ENCODE measurements at regions not wholly inside any gene's neighbourhood (a gene's known extent, or its start where the extent isn't known, plus 50 kb on each side); places are given as distances from the start of the nearest gene placed in this dataset.
"Not testable (repeated sequence)": the region's sequence is repeated elsewhere in the genome, so short reads cannot be mapped to it uniquely, and the experiment has no call there.

GRCh38 chr3:177770383-177771230 is 573.3 kb upstream of the TBL1XR1 start:
- DNase-seq, result no peak

GRCh38 chr3:177771780-177772179 is 574.5 kb upstream of the TBL1XR1 start:
- no peak for DNase-seq

GRCh38 chr3:177772908-177773557 is 575.8 kb upstream of the TBL1XR1 start:
- no peak for DNase-seq

GRCh38 chr3:177773717-177774116 is 576.4 kb upstream of the TBL1XR1 start:
- DNase-seq, result no peak

GRCh38 chr3:177776661-177777101 is 579.4 kb upstream of the TBL1XR1 start:
- no peak for DNase-seq

- peak; percentile 48 for DNase-seq
These were observed 580.4 kb upstream of the TBL1XR1 start for GRCh38 chr3:177777699-177778098.

GRCh38 chr3:177778633-177779032 is 581.4 kb upstream of the TBL1XR1 start:
- no peak for DNase-seq

GRCh38 chr3:177781686-177782161 is 584.4 kb upstream of the TBL1XR1 start:
- no peak for DNase-seq

- no peak for DNase-seq
These were observed 586.1 kb upstream of the TBL1XR1 start for GRCh38 chr3:177783338-177783737.

- DNase-seq, result no peak
These were observed 586.5 kb upstream of the TBL1XR1 start for GRCh38 chr3:177783767-177784166.

- peak; percentile 74 for DNase-seq
These were observed 590.2 kb upstream of the TBL1XR1 start for GRCh38 chr3:177787279-177788041.

GRCh38 chr3:177789500-177789899 is 592.2 kb upstream of the TBL1XR1 start:
- no peak for DNase-seq

GRCh38 chr3:177792311-177793030 is 595.2 kb upstream of the TBL1XR1 start:
- no peak for DNase-seq

GRCh38 chr3:177793451-177793850 is 596.2 kb upstream of the TBL1XR1 start:
- no peak for DNase-seq

- DNase-seq, result no peak
These were observed 597.9 kb upstream of the TBL1XR1 start for GRCh38 chr3:177795216-177795615.

- no peak for DNase-seq
These were observed 598.6 kb upstream of the TBL1XR1 start for GRCh38 chr3:177795859-177796258.

- not testable (repeated sequence) for DNase-seq
These were observed 602.9 kb upstream of the TBL1XR1 start for GRCh38 chr3:177800147-177800546.

GRCh38 chr3:177800561-177800960 is 603.3 kb upstream of the TBL1XR1 start:
- DNase-seq, result no peak

GRCh38 chr3:177802151-177802900 is 605.0 kb upstream of the TBL1XR1 start:
- DNase-seq, result no peak

- no peak for DNase-seq
These were observed 606.2 kb upstream of the TBL1XR1 start for GRCh38 chr3:177803500-177803899.

GRCh38 chr3:177804032-177804431 is 606.8 kb upstream of the TBL1XR1 start:
- no peak for DNase-seq

GRCh38 chr3:177804646-177805045 is 607.4 kb upstream of the TBL1XR1 start:
- DNase-seq, result no peak

All from activated CD4-positive, alpha-beta T cell treated with anti-CD3 and anti-CD28 coated beads, Interleukin-2, amount 50 U/mL, for 16 hours (primary cell).